Dedifferentiated amniotic fluid mesenchymal stem cell (primary cell): ENCODE measurements at regions not wholly inside any gene's neighbourhood (a gene's known extent, or its start where the extent isn't known, plus 50 kb on each side); places are given as distances from the start of the nearest gene placed in this dataset.
"Not testable (repeated sequence)": the region's sequence is repeated elsewhere in the genome, so short reads cannot be mapped to it uniquely, and the experiment has no call there.

Experiments
- DNase-seq: peaks from one replicate; pipeline ENCODE4 v3.0.0-alpha.2; 2016; ENCODE audit errors: extremely low spot score

DNA sequence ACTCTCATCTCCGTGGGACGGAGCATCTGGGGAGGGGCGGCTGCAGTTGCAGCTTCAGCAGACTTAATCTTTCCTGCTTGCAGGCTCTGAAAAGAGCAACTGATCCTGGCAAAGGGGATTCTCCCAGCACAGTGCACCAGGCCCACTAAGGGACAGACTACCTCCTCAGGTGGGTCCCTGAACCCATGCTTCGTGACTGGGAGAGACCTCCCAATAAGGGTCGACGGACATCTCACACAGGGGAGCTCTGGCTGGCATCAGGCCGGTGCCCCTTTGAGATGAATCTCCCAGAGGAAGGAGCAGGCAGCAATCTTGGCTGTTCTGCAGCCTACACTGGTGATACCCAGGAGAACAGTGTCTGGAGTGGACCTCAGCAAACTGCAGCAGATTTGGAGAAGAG, 303.3 kb upstream of the FGF16 start:
- no peak for DNase-seq

DNA sequence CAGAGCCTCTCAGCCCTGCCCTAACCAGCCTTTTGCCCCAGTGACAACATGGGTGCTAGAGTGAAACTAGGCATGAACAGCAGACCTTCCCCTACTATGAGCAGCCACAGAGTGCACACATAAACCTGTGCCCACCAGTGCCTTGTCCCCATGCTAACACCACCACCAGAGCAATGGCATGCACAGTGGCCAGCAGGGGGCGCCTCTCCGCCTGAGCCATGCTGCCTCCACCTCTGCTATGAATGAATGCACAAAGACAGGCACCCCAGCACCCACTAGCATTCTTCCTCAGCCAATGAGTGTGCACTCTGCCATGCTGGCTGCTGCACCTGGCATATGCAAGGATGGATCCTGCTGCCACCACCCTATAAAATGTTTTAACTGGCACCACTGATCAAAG, 286.9 kb upstream of the FGF16 start:
- no peak for DNase-seq

DNA sequence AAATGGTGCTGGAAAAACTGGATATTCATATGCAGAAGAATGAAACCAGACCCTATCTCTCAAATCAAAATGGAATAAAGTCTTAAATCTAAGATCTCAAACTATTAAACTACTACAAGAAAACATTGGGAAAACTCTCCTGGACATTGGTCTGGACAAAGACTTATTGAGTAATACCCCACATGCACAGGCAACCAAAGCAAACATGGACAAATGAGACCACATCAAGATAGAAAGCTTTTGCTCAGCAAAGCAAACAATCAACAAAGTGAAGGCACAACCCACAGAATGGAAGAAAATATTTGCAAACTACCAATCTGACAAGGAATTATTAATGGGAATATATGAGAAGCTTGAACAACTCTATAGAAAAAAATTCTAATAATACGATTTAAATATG, 284.4 kb upstream of the FGF16 start:
- DNase-seq = no peak

DNA sequence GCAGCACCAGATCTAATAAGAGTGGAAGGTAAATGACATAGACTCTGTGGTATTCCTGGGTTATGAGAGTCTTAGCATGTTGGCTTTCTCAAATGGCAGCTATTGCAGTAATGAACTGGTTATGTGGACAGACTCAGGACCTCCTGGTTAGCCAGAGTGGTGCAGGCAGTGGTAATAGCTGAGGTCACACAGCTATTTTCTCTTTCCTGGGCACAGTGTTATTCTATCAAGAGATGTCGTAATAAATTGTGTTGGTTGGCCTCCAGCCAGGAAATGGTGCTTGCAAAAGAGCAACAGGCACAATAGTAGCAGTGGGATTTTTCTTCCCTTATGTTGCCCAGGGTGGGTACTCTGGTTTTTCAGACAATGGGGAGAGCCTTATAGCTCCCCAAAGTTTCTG, 279.2 kb upstream of the FGF16 start:
- DNase-seq = no peak

DNA sequence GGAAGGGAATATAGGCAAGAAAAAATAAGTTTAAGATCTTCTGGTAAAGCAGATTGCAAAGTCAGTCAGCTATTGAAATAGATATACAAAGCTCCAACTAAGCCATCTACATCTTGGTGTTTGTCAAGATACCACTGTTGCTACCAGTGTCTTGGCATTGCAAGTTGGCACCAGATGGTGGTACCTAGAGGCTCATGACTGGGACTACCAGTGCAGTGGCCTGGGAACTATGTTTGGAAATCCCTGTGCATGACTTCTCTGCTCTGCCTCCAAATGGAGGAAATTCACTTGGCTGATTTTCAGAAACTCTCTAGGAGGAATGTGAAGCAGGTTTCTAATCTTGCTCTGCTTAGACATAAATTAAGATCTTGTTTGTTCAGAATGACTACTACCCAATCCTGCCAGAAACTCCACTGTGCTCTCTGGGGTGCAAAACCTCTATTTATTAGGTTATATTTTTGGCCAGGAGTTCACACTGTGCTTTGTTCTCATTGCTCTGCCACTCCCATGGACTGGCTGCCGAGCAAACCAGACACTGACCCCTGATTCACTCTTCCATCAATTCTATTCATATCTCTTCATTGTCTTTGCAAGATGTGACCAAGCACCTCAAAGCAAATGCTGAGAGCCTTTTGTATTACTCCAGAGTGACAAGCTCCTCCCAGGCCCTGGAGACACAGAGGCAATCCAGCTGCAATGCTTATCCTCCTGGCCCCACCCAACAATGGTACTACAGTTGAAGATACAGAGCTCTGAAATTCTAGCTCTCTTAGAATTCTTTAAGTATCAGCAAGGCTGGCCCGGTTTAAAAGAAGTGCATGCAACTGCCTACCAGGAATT, 272.3 kb upstream of the FGF16 start:
- no peak for DNase-seq

DNA sequence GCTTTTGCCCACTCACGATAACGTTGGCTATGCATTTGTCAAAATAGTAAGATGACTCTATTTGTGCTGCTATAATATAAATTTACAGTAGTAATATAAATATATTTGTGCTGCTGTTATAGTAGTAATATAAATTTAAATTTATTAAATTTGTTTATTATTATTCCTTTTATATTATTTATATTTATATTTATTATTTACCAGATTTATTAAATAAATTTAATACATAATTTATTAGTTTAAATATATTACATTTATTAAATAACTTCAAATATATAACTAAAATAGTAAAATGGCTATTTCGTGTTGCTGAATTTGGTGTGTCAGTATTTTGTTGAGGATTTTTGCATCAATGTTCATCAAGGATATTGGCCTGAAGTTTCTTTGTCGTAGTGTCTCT, 246.5 kb upstream of the FGF16 start:
- DNase-seq = no peak

DNA sequence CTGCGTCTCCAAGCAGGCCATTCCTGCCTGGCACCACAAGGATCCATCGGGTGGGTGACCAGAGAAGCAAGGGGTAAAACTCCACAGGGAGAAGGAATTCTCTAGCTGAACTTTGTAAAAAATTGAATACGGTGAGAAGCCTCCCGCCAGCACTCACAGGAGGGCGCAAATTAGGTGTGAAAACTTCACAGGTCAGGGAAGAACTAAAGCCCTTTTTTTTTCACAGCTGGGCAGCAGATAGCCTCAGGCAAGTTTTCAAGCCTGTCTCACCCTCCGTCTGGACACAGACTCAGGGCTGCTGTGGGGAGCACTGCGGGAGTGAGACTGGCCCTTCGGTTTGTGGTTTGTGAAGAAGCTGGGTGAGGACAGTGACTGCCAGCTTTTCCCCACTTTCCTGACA, 224.1 kb upstream of the FGF16 start:
- no peak for DNase-seq

DNA sequence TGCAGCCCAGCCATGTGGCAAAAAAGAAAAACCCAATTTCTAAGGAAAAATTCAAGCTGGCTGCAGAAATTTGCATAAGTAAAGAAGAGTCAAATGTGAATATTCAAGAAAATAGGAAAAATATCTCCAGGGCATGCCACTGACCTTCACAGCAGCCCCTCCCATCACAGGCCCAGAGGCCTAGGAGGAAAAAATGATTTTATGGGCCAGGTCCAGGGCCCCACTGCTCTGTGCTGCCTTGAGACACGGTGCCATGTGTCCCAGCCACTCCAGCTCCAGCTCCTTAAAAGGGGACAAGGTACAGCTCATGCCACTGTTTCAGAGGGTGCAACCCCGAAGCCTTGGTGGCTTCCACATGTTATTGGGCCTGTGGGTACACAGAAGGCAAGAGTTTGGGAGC, 182.7 kb upstream of the FGF16 start:
- no peak for DNase-seq

DNA sequence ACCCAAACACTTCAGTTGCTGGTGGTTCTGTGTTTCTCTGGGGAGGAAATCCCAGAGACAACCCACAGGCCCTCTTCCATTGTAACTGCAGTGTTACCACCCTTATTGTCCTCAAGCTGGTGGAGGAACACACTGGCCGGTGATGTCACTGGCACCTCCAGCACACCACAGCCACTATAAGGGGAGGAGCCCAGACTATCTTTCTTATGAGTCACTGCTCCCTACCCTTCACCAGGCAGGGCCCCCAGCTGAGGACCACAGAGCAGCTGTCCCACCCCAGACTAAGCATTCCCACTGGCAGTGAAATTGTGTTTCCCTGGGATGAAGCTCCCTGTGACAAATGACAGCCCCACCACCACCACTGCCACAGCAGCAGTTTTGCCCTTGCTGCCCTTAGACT, 171.8 kb upstream of the FGF16 start:
- DNase-seq = peak; percentile 1

DNA sequence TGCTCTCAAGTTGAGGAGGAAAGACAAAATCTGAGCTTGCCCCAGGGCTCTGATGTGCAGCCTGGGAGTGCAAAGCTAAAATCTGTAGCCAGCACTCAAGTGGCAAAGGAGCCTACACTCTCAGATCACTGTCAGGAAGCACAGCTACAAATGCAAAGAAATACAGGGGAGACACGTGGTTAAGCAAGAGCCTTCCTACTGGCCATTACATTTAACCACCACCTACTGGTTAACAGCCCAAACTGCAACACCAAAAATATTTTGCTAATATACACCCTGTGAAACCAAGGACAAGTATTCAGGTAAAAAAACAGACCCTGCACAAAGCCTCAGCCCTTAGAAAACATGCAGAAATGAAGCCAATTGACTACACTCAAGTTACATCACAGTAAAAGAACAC, 170.4 kb upstream of the FGF16 start:
- peak; percentile 5 for DNase-seq

DNA sequence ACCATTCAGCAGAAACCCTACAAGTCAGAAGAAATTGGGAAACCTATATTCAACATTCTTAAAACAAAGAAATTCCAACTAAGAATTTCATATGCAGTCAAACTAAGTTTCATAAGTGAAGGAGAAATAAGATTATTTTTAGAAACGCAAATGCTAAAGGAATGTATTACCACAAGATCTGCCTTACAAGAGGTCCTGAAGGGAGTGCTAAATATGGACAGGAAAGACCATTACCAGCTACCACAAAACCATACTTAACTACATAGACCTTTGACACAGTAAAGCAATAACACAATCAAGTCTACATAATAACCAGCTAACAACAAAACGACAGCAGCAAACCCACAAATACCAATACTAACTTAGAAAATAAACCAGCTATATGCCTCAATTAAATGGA, 169.3 kb upstream of the FGF16 start:
- peak; percentile 12 for DNase-seq

DNA sequence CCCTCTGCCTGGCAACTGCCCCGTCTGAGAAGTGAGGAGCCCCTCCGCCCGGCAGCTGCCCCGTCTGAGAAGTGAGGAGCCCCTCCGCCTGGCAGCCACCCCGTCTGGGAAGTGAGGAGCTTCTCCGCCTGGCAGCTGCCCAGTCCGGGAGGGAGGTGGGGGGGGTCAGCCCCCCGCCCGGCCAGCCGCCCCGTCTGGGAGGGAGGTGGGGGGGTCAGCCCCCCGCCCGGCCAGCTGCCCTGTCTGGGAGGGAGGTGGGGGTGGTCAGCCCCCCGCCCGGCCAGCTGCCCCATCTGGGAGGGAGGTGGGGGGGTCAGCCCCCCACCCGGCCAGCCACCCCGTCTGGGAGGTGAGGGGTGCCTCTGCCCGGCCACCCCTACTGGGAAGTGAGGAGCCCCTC, 167.8 kb upstream of the FGF16 start:
- DNase-seq = not testable (repeated sequence)

DNA sequence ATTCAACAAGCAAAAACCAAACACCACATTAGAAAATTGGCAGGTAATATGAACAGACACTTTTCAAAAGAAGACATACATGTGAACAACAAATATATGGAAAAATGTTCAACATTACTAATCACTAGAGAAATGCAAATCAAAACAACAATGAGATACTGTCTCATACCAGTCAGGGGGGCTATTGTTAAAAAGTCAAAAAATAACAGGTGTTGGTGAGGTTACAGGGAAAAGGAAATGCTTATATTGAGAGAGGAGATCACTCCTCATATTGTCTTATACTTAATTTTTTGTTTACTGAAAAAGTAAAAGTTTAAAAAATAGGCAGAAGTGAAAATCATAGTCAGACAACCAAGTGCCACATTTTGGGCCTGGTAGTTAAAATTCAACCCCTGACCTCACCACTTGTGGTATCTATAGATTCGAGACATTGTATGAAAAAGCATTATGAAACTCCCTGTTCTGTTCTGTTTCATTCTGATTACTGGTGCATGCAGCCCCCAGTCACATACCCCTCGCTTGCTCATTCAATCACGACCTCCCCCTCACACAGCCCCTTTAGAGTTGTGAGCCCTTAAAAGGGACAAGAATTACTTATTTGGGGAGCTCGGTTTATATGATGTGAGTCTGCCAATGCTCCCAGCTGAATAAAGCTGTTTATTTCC, 153.7 kb upstream of the FGF16 start:
- no peak for DNase-seq

DNA sequence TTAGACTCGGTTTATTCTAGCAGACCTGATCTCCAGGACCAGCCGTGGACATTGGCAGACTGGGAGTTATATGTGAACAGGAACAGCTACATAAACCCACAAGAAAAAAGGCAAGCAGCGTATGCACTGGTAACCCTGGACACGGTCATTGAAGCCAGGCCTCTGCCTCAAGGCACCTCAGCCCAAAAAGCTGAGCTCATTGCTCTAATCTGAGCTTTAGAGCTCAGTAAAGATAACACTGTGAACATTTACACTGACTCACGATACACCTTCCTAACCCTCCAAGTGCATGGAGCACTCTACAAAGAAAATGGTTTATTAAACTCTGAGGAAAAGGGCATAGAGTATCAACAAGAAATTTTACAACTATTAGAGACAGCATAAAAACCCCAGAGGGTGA, 148.9 kb upstream of the FGF16 start:
- DNase-seq = no peak

DNA sequence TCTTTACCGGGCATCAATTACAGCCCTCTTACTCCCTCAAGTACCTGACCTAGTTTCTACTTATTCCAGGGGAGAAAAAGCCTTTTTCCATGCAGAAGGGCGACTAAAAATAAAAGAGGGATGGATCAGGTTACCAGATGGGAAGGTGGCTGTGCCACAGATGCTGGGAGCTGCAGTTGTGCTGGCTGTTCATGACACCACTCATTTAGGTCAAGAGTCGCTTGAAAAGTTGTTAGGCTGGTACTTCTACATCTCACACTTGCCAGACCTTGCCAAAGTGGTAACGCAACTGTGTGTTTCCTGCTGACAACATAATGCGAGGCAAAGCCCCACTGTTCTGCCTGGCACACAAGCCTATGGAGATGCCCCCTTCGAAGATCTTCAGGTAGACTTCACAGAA, 148.4 kb upstream of the FGF16 start:
- DNase-seq = no peak

DNA sequence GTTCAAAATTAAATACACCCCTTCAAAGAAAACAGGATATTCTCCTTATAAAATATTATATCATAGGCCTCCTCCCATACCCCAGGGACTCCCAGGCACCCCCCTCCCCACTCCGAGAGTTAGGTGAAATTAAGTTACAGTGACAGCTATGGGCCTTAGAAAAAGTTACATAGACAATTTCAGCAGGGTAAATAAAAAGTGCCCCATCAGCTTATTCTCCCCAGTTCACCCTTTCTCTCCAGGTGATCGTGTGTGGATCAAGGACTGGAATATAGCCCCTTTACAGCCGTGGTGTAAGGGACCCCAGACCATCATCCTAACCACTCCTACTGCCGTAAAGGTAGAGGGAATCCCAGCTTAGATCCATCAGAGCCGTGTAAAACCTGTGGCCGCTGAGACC, 147.6 kb upstream of the FGF16 start:
- DNase-seq = no peak

DNA sequence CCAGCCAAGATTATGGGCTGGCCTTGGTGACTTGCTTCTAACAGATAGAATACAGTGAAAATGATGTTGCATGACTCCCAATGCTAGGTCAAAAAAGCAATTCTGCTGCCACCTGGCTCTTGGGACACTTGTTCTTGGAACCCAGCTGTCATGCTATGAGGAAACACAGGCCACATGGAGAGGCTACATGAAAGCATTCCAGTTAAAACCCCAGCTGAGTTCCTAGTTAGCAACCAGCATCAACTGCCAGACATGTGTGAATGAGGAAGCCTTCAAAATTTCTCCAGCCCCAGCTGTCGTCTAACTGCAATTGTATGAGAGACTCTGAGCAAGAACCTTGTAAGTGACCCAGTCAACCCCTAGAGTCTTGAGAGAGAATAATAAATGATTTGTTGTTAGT, 105.2 kb upstream of the FGF16 start:
- no peak for DNase-seq

DNA sequence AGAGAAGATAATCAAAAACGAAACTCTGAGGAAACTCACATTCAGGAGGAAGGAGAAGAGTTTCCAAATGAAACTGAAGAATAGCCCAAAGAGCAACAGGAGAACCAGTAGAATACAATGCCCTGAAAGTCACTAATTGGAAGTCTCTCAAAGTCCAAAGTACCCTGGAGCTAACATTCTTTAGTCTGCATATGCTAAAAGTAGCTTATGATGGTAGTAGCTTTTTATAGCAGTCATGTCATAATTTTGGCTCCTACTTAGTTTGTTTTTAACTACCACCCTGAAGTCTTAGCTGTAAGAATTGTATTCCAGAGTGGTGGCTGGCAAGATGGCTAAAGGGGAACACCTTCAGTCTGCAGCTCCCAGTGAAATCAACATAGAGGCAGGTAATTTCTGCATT, 100.3 kb upstream of the FGF16 start:
- DNase-seq = no peak

DNA sequence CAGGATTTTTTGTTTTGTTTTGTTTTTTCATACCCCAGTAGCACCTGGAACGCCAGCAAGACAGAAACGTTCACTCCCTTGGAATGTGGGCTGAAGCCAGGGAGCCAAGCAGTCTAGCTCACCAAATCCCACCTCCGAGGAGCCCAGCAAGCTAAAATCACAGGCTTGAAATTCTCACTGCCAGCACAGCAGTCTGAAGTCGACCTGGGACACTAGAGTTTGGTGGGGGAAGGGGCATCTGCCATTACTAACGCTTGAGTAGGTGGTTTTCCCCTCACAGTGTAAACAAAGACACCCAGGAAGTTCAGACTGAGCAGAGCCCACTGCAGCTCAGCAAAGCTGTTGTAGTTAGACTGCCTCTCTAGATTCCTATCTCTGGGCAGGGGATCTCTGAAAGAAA, 99.6 kb upstream of the FGF16 start:
- DNase-seq = no peak

DNA sequence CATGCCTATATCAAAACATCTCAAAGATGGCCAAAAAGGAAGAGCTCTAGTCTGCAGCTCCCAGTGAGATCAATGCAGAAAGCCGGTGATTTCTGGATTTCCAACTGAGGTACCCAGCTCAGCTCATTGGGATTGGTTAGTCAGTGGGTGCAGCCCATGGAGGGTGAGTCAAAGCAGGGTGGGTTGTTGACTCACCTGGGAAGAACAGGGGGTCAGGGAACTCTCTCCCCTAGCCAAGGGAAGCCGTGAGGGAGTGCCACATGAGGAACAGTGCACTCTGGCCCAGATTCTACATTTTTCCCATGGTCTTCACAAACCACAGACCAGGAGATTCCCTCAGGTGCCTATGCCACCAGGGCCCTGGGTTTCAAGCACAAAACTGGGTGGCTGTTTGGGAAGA, 57.3 kb upstream of the FGF16 start:
- no peak for DNase-seq

DNA sequence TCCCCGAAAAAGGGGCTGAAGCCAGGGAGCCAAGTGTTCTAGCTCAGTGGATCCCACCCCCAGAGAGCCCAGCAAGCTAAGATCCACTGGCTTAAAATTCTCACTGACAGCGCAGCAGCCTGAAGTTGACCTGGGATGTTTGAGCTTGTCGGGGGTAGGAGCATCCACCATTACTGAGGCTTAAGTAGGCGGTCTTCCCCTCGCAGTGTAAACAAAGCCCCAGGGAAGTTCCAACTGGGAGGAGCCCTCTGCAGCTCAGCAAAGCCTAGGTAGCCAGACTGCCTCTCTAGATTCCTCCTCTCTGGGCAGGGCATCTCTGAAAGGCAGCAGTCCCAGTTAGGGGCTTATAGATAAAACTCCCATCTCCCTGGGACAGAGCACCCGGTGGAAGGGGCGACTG, 56.8 kb upstream of the FGF16 start:
- DNase-seq = not testable (repeated sequence)

DNA sequence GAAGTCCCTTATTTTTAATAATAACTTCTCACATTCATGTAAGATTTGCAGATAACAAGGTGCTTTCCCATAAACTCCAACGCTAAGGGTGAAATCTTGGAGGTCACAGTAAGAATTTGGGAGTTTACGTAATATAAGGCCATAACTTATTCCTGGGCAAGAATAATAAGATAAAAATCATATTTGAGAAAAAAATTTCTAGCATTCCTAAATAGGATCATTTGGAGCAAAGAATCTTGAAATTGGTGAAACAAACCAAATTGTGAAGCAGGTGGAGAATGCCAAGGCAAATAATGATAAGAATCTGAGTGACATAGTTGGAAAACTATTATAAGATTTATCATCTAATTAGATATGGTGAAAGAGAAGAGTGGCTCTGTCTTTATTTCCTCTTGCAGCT, 50.4 kb upstream of the FGF16 start:
- no peak for DNase-seq
